OCI-M1 (cell line): ENCODE measurements at regions not wholly inside any gene's neighbourhood (a gene's known extent, or its start where the extent isn't known, plus 50 kb on each side); places are given as distances from the start of the nearest gene placed in this dataset.

ENCODE experiments used
- DNase-seq: peaks from one replicate; lab custom pipeline; 2025; lab: John Stamatoyannopoulos, UW

GRCh38 chr4:15231265-15232091, 196.4 kb upstream of the C1QTNF7 start:
- DNase-seq, result peak; percentile 87

- DNase-seq, result no peak
Observed at GRCh38 chr4:15232366-15233263, 195.2 kb upstream of the C1QTNF7 start.

- DNase-seq, result no peak
Observed at GRCh38 chr4:15233264-15233597, 194.6 kb upstream of the C1QTNF7 start.

- no peak for DNase-seq
Observed at GRCh38 chr4:15233626-15234025, 194.2 kb upstream of the C1QTNF7 start.

GRCh38 chr4:15234116-15234855, 193.5 kb upstream of the C1QTNF7 start:
- no peak for DNase-seq

GRCh38 chr4:15234856-15235126, 193.0 kb upstream of the C1QTNF7 start:
- no peak for DNase-seq

- no peak for DNase-seq
Observed at GRCh38 chr4:15235135-15235534, 192.7 kb upstream of the C1QTNF7 start.

- DNase-seq, result no peak
Observed at GRCh38 chr4:15237648-15238230, 190.1 kb upstream of the C1QTNF7 start.

GRCh38 chr4:15238720-15239119, 189.1 kb upstream of the C1QTNF7 start:
- DNase-seq, result peak; percentile 37

GRCh38 chr4:15239866-15240265, 188.0 kb upstream of the C1QTNF7 start:
- DNase-seq, result no peak

GRCh38 chr4:15240764-15241163, 187.1 kb upstream of the C1QTNF7 start:
- no peak for DNase-seq

- no peak for DNase-seq
Observed at GRCh38 chr4:15242021-15242420, 185.8 kb upstream of the C1QTNF7 start.

- no peak for DNase-seq
Observed at GRCh38 chr4:15244354-15244753, 183.5 kb upstream of the C1QTNF7 start.

- DNase-seq, result peak; percentile 12
Observed at GRCh38 chr4:15245006-15245530, 182.8 kb upstream of the C1QTNF7 start.

- no peak for DNase-seq
Observed at GRCh38 chr4:15250021-15250441, 177.8 kb upstream of the C1QTNF7 start.

GRCh38 chr4:15253349-15253748, 174.5 kb upstream of the C1QTNF7 start:
- DNase-seq, result no peak

GRCh38 chr4:15254236-15254880, 173.5 kb upstream of the C1QTNF7 start:
- no peak for DNase-seq

GRCh38 chr4:15255537-15255936, 172.3 kb upstream of the C1QTNF7 start:
- DNase-seq, result no peak

GRCh38 chr4:15260758-15261157, 167.1 kb upstream of the C1QTNF7 start:
- no peak for DNase-seq

GRCh38 chr4:15262396-15262795, 165.4 kb upstream of the C1QTNF7 start:
- DNase-seq, result no peak

GRCh38 chr4:15270201-15270600, 157.6 kb upstream of the C1QTNF7 start:
- DNase-seq, result no peak

GRCh38 chr4:15286041-15286440, 141.8 kb upstream of the C1QTNF7 start:
- no peak for DNase-seq
